Calu3 (cell line): ENCODE measurements at regions not wholly inside any gene's neighbourhood (a gene's known extent, or its start where the extent isn't known, plus 50 kb on each side); places are given as distances from the start of the nearest gene placed in this dataset.

Experiments
- BruUV-seq: library from RNA; stranded (reverse); fragments of 400-500 nt; replicated peaks from 2 replicates; lab custom pipeline; 2021; lab: Mats Ljungman, UMichigan
- CTCF ChIA-PET: fragments of 300-600 bp; sonication (Branson Sonifier 250); formaldehyde crosslinking; loops from one replicate; lab custom pipeline; 2022; ENCODE audit warnings: antibody characterized with exemption; lab: Charles Lee
- DNase-seq: peaks from one replicate; pipeline ENCODE4 v3.0.0; 2022
- H3K27ac Mint-ChIP-seq: one replicate; pipeline ENCODE4 v1.8.0; 2022; ENCODE audit warnings: mixed read lengths; ENCODE audit not compliant: unreplicated experiment
- H3K27me3 Mint-ChIP-seq: one replicate; pipeline ENCODE4 v1.8.0; 2022; ENCODE audit warnings: mixed read lengths; ENCODE audit not compliant: unreplicated experiment
- H3K36me3 Mint-ChIP-seq: one replicate; pipeline ENCODE4 v1.8.0; 2022; ENCODE audit warnings: mild to moderate bottlenecking, moderate library complexity, mixed read lengths; ENCODE audit not compliant: insufficient read depth, unreplicated experiment
- H3K4me1 Mint-ChIP-seq: one replicate; pipeline ENCODE4 v1.8.0; 2022; ENCODE audit warnings: mild to moderate bottlenecking, low read depth, mixed read lengths; ENCODE audit not compliant: unreplicated experiment
- H3K4me3 Mint-ChIP-seq: one replicate; pipeline ENCODE4 v1.8.0; 2022; ENCODE audit warnings: mild to moderate bottlenecking, low read depth, moderate library complexity, mixed read lengths; ENCODE audit not compliant: unreplicated experiment
- H3K9me3 Mint-ChIP-seq: one replicate; pipeline ENCODE4 v1.8.0; 2022; ENCODE audit warnings: low read depth, mixed read lengths; ENCODE audit not compliant: unreplicated experiment
- intact Hi-C: fragments of 100-400 bp; cut with micrococcal nuclease; formaldehyde crosslinking; loops from one replicate; pipeline ENCODE4 v1.10.0; 2022; ENCODE audit not compliant: unreplicated experiment
- TF ChIP-seq, protein P1 (sequence below): fragments of 200-600 bp; IDR thresholded peaks from one replicate; pipeline ENCODE4 v1.8.0; 2022; ENCODE audit warnings: antibody characterized with exemption; ENCODE audit not compliant: unreplicated experiment

DNA sequence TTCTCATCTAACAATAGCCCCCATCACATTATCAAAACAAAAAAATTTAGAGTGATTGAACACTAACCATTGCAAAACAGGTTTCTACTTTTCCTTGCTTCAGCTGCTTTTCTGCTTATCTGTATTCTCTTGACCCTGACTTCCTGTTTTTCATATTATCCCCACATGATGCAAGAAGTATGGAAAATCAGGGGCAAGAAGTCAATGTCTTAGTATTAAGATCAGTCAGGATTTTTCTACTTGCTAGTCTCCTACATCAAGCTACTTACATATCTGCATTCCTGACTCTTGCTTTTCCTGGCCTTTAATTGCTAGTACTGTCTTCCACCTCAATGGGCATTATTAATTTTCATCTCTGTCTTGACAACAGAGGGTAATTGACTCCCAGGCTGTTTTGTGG lies 300.2 kb downstream of the OTOL1 start:
- Mint-ChIP-seq H3K27me3 (no peaks in the 10 kb centered on the region), H3K36me3 (no peaks in the 10 kb centered on the region), H3K27ac (no peak overlapping the region), H3K4me1 (peaks cover 11% of the 10 kb centered on the region), H3K4me3 (no peak overlapping the region), H3K9me3 (peaks cover 6% of the 10 kb centered on the region)
- intact Hi-C loops: no loop called here
- BruUV-seq: no TSS peak
- TF ChIP-seq, protein P1, sequence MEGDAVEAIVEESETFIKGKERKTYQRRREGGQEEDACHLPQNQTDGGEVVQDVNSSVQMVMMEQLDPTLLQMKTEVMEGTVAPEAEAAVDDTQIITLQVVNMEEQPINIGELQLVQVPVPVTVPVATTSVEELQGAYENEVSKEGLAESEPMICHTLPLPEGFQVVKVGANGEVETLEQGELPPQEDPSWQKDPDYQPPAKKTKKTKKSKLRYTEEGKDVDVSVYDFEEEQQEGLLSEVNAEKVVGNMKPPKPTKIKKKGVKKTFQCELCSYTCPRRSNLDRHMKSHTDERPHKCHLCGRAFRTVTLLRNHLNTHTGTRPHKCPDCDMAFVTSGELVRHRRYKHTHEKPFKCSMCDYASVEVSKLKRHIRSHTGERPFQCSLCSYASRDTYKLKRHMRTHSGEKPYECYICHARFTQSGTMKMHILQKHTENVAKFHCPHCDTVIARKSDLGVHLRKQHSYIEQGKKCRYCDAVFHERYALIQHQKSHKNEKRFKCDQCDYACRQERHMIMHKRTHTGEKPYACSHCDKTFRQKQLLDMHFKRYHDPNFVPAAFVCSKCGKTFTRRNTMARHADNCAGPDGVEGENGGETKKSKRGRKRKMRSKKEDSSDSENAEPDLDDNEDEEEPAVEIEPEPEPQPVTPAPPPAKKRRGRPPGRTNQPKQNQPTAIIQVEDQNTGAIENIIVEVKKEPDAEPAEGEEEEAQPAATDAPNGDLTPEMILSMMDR: no peak
- CTCF ChIA-PET: no interaction called here
- no peak for DNase-seq

DNA sequence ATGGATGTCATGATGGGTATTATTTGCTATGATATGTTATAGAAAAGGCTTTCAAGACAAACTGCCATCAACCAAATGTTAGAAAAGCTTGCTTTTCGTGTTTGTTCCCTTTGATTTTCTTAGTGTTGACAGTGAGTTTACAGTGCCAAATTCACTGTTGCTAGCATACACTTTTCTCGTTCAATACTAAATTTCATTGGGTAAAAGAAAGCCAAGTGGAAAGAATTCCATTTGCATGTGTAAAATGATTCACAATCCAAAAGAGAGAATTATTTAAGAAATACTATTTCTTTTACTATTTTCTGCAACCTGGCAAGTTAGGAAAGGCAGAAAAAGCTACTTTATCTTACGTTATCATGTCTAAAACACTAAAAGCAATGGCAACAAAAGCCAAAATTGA lies 301.4 kb downstream of the OTOL1 start:
- H3K9me3 Mint-ChIP-seq: peaks cover 8% of the 10 kb centered on the region
- H3K4me1 Mint-ChIP-seq: peaks cover 11% of the 10 kb centered on the region
- no peaks in the 10 kb centered on the region for H3K27me3 Mint-ChIP-seq
- no peaks in the 10 kb centered on the region for H3K36me3 Mint-ChIP-seq
- CTCF ChIA-PET: no interaction called here
- BruUV-seq: no TSS peak
- no peak for DNase-seq
- no peak overlapping the region for H3K4me3 Mint-ChIP-seq
- TF ChIP-seq, protein P1: no peak
- H3K27ac Mint-ChIP-seq: no peak overlapping the region
- intact Hi-C loops: no loop called here

- CTCF ChIA-PET: no interaction called here
- no peak for DNase-seq
- intact Hi-C loops: no loop called here
- H3K27me3 Mint-ChIP-seq: no peaks in the 10 kb centered on the region
- BruUV-seq: no TSS peak
- H3K36me3 Mint-ChIP-seq: no peaks in the 10 kb centered on the region
- TF ChIP-seq, protein P1: no peak
- peaks cover 11% of the 10 kb centered on the region for H3K4me1 Mint-ChIP-seq
- no peak overlapping the region for H3K27ac Mint-ChIP-seq
- no peak overlapping the region for H3K4me3 Mint-ChIP-seq
- H3K9me3 Mint-ChIP-seq: peaks cover 8% of the 10 kb centered on the region
Measured at GRCh38 chr3:161800985-161801559, 304.5 kb downstream of the OTOL1 start.

DNA sequence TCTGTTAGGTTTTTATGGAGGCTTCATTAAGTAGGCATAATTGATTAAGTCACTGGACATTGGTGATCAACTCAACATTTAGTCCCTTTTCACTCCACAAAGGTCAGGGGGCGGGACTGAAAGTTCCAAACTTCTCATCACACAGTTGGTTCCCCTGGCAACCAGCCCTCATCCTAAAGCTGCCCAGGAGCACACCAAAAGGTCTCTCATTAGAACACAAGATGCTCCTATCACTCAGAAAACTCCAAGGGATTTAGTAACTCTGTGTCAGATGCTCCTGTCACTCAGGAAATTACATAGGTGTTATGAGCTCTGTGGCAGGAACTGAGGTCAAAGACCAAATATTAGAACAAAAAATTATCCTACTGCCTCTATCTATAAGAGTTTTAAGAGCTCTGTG lies 321.5 kb downstream of the OTOL1 start:
- H3K27me3 Mint-ChIP-seq: no peaks in the 10 kb centered on the region
- H3K4me1 Mint-ChIP-seq: peaks cover 10% of the 10 kb centered on the region
- no TSS peak for BruUV-seq
- CTCF ChIA-PET: no interaction called here
- TF ChIP-seq, protein P1: no peak
- H3K36me3 Mint-ChIP-seq: no peaks in the 10 kb centered on the region
- no peaks in the 10 kb centered on the region for H3K9me3 Mint-ChIP-seq
- H3K4me3 Mint-ChIP-seq: no peak overlapping the region
- no peak for DNase-seq
- H3K27ac Mint-ChIP-seq: no peak overlapping the region
- intact Hi-C loops: no loop called here
